ENCODE measurements at regions not wholly inside any gene's neighbourhood (a gene's known extent, or its start where the extent isn't known, plus 50 kb on each side); places are given as distances from the start of the nearest gene placed in this dataset.

- Histone ChIP-seq H3K27me3 (ENCODE audit: low read length) (no peaks in the 10 kb centered on the region), H3K27ac (ENCODE audit: low read depth, low read length) (no peak overlapping the region), H3K9me2 (replicated peaks; ENCODE audit: insufficient read depth, low read length) (no peaks in the 10 kb centered on the region; the same call in 1 of the 2 replicates), H3K9me3 (ENCODE audit: insufficient read depth, low read length) (no peaks in the 10 kb centered on the region), H2AFZ (ENCODE audit: low read depth, low read length, severe bottlenecking) (no peak overlapping the region), H3F3A (ENCODE audit: insufficient read depth) (no peaks in the 10 kb centered on the region), H3K9ac (ENCODE audit: low read length) (no peak overlapping the region), H3K4me3 (ENCODE audit: insufficient read depth, low read length, poor library complexity, severe bottlenecking) (no peak overlapping the region), H3K79me2 (ENCODE audit: insufficient read depth, low read length) (no peaks in the 10 kb centered on the region), H3K36me3 (ENCODE audit: low read length) (no peaks in the 10 kb centered on the region), H4K20me1 (ENCODE audit: low read depth, low read length) (no peaks in the 10 kb centered on the region), H3K4me2 (ENCODE audit: low read depth, low read length, poor library complexity, severe bottlenecking) (no peak overlapping the region)
- TF ChIP-seq EZH2phosphoT487 (conservative IDR thresholded peaks at IDR 0.05; ENCODE audit: low read length): no peak
- no peak for TF ChIP-seq CTCF (IDR thresholded peaks at IDR 0.05; ENCODE audit: insufficient read depth, low read length, poor library complexity, severe bottlenecking)
Measured at GRCh38 chr4:23697001-23697528, 192.8 kb downstream of the PPARGC1A start.

- H3K9me2 ChIP-seq (replicated peaks; ENCODE audit: insufficient read depth, low read length): no peaks in the 10 kb centered on the region
- TF ChIP-seq EZH2phosphoT487 (conservative IDR thresholded peaks at IDR 0.05; ENCODE audit: low read length) (no peak), CTCF (IDR thresholded peaks at IDR 0.05; ENCODE audit: insufficient read depth, low read length, poor library complexity, severe bottlenecking) (no peak)
- H3K4me3 ChIP-seq (ENCODE audit: insufficient read depth, low read length, poor library complexity, severe bottlenecking): no peak overlapping the region
- H3F3A ChIP-seq (ENCODE audit: insufficient read depth): no peaks in the 10 kb centered on the region
- H3K27ac ChIP-seq (ENCODE audit: low read depth, low read length): no peak overlapping the region
- H3K9ac ChIP-seq (ENCODE audit: low read length): no peak overlapping the region
- H3K79me2 ChIP-seq (ENCODE audit: insufficient read depth, low read length): no peaks in the 10 kb centered on the region
- no peaks in the 10 kb centered on the region for H4K20me1 ChIP-seq (ENCODE audit: low read depth, low read length)
- H3K9me3 ChIP-seq (ENCODE audit: insufficient read depth, low read length): no peaks in the 10 kb centered on the region
- no peaks in the 10 kb centered on the region for H3K36me3 ChIP-seq (ENCODE audit: low read length)
- H3K4me2 ChIP-seq (ENCODE audit: low read depth, low read length, poor library complexity, severe bottlenecking): no peak overlapping the region
- H3K27me3 ChIP-seq (ENCODE audit: low read length): no peaks in the 10 kb centered on the region
- no peak overlapping the region for H2AFZ ChIP-seq (ENCODE audit: low read depth, low read length, severe bottlenecking)
Measured at GRCh38 chr4:23686169-23686897, 203.5 kb downstream of the PPARGC1A start.

GRCh38 chr4:23685471-23685870 is 204.4 kb downstream of the PPARGC1A start:
- Histone ChIP-seq H3K9me3 (ENCODE audit: insufficient read depth, low read length) (no peaks in the 10 kb centered on the region), H3K36me3 (ENCODE audit: low read length) (no peaks in the 10 kb centered on the region), H3K27me3 (ENCODE audit: low read length) (no peaks in the 10 kb centered on the region), H3K4me3 (ENCODE audit: insufficient read depth, low read length, poor library complexity, severe bottlenecking) (no peak overlapping the region), H3K9ac (ENCODE audit: low read length) (no peak overlapping the region), H2AFZ (ENCODE audit: low read depth, low read length, severe bottlenecking) (no peak overlapping the region), H3K9me2 (replicated peaks; ENCODE audit: insufficient read depth, low read length) (no peaks in the 10 kb centered on the region), H3K79me2 (ENCODE audit: insufficient read depth, low read length) (no peaks in the 10 kb centered on the region), H4K20me1 (ENCODE audit: low read depth, low read length) (no peaks in the 10 kb centered on the region), H3K27ac (ENCODE audit: low read depth, low read length) (no peak overlapping the region), H3K4me2 (ENCODE audit: low read depth, low read length, poor library complexity, severe bottlenecking) (no peak overlapping the region), H3F3A (ENCODE audit: insufficient read depth) (no peaks in the 10 kb centered on the region)
- TF ChIP-seq EZH2phosphoT487 (conservative IDR thresholded peaks at IDR 0.05; ENCODE audit: low read length): no peak

Measured in SU-DHL-6 (cell line).